ENCODE measurements at regions not wholly inside any gene's neighbourhood (a gene's known extent, or its start where the extent isn't known, plus 50 kb on each side); places are given as distances from the start of the nearest gene placed in this dataset.
A peak's percentile ranks its signal among the peaks of the same experiment; 100 is the strongest.

DNA sequence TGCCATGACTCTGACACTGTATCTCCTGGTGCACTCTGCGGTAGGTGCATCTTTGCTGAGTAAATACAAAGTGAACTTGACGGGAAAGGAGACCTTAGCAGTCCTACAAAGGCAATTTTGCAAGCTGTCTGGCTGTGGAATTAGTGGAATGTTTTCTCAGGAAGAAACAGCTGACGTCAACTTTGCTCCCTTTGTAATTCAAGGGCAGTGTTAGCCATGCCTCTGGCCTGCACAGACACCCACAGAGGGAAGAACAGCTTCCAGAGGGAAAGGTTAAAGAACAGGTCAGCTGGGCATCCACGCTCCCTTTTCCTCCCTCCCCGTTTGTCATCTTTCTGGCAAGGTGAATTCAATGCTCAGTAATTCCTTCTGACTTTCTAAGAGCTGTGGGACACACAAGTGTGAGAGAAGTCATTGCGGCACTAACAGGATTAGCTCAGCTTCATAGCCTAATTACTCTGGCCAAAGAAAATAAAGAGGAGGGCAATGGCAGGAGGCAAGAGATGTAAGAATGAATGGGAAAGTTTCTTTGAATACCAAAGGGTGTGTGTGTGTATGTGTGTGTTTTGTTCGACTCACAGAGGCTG, 476.9 kb upstream of the GOT2 start (continued):
- TF ChIP-seq KAT2B (IDR thresholded peaks at IDR 0.05; ENCODE audit: borderline replicate concordance, low read depth, low read length) (no peak), NKX3-1 (CRISPR knock-in tag; IDR thresholded peaks at IDR 0.05) (no peak), KLF15 (CRISPR knock-in tag; IDR thresholded peaks at IDR 0.05; ENCODE audit: borderline replicate concordance) (no peak), ZNF720 (CRISPR knock-in tag; IDR thresholded peaks at IDR 0.05) (no peak), ZFP36L1 (CRISPR knock-in tag; IDR thresholded peaks at IDR 0.05) (no peak), YY1 (IDR thresholded peaks at IDR 0.05; ENCODE audit: insufficient read depth, insufficient replicate concordance, low read depth, low read length) (no peak), ZNF383 (CRISPR knock-in tag; IDR thresholded peaks at IDR 0.05; ENCODE audit: borderline replicate concordance) (no peak), ZNF44 (CRISPR knock-in tag; IDR thresholded peaks at IDR 0.05) (no peak), KLF13 (CRISPR knock-in tag; IDR thresholded peaks at IDR 0.05) (no peak), ZNF367 (CRISPR knock-in tag; IDR thresholded peaks at IDR 0.05; ENCODE audit: borderline replicate concordance) (no peak), KLF6 (CRISPR knock-in tag; IDR thresholded peaks at IDR 0.05) (no peak), ZNF816 (CRISPR knock-in tag; IDR thresholded peaks at IDR 0.05; ENCODE audit: borderline replicate concordance) (0 out of 2 replicates have a peak, but pooled peaks have one; percentile 22)
- TF ChIP-seq, protein P1, sequence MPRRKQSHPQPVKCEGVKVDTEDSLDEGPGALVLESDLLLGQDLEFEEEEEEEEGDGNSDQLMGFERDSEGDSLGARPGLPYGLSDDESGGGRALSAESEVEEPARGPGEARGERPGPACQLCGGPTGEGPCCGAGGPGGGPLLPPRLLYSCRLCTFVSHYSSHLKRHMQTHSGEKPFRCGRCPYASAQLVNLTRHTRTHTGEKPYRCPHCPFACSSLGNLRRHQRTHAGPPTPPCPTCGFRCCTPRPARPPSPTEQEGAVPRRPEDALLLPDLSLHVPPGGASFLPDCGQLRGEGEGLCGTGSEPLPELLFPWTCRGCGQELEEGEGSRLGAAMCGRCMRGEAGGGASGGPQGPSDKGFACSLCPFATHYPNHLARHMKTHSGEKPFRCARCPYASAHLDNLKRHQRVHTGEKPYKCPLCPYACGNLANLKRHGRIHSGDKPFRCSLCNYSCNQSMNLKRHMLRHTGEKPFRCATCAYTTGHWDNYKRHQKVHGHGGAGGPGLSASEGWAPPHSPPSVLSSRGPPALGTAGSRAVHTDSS (CRISPR knock-in tag; conservative IDR thresholded peaks at IDR 0.05): no peak
- TF ChIP-seq, protein P2, sequence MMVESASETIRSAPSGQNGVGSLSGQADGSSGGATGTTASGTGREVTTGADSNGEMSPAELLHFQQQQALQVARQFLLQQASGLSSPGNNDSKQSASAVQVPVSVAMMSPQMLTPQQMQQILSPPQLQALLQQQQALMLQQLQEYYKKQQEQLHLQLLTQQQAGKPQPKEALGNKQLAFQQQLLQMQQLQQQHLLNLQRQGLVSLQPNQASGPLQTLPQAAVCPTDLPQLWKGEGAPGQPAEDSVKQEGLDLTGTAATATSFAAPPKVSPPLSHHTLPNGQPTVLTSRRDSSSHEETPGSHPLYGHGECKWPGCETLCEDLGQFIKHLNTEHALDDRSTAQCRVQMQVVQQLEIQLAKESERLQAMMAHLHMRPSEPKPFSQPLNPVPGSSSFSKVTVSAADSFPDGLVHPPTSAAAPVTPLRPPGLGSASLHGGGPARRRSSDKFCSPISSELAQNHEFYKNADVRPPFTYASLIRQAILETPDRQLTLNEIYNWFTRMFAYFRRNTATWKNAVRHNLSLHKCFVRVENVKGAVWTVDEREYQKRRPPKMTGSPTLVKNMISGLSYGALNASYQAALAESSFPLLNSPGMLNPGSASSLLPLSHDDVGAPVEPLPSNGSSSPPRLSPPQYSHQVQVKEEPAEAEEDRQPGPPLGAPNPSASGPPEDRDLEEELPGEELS (CRISPR knock-in tag; IDR thresholded peaks at IDR 0.05): peak; percentile 66; the same call in 1 of the 2 replicates
- TF ChIP-seq, protein P3, sequence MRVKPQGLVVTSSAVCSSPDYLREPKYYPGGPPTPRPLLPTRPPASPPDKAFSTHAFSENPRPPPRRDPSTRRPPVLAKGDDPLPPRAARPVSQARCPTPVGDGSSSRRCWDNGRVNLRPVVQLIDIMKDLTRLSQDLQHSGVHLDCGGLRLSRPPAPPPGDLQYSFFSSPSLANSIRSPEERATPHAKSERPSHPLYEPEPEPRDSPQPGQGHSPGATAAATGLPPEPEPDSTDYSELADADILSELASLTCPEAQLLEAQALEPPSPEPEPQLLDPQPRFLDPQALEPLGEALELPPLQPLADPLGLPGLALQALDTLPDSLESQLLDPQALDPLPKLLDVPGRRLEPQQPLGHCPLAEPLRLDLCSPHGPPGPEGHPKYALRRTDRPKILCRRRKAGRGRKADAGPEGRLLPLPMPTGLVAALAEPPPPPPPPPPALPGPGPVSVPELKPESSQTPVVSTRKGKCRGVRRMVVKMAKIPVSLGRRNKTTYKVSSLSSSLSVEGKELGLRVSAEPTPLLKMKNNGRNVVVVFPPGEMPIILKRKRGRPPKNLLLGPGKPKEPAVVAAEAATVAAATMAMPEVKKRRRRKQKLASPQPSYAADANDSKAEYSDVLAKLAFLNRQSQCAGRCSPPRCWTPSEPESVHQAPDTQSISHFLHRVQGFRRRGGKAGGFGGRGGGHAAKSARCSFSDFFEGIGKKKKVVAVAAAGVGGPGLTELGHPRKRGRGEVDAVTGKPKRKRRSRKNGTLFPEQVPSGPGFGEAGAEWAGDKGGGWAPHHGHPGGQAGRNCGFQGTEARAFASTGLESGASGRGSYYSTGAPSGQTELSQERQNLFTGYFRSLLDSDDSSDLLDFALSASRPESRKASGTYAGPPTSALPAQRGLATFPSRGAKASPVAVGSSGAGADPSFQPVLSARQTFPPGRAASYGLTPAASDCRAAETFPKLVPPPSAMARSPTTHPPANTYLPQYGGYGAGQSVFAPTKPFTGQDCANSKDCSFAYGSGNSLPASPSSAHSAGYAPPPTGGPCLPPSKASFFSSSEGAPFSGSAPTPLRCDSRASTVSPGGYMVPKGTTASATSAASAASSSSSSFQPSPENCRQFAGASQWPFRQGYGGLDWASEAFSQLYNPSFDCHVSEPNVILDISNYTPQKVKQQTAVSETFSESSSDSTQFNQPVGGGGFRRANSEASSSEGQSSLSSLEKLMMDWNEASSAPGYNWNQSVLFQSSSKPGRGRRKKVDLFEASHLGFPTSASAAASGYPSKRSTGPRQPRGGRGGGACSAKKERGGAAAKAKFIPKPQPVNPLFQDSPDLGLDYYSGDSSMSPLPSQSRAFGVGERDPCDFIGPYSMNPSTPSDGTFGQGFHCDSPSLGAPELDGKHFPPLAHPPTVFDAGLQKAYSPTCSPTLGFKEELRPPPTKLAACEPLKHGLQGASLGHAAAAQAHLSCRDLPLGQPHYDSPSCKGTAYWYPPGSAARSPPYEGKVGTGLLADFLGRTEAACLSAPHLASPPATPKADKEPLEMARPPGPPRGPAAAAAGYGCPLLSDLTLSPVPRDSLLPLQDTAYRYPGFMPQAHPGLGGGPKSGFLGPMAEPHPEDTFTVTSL (CRISPR knock-in tag; IDR thresholded peaks at IDR 0.05; ENCODE audit: borderline replicate concordance): peak; percentile 69; the same call in 1 of the 2 replicates
- TF ChIP-seq, protein P4, sequence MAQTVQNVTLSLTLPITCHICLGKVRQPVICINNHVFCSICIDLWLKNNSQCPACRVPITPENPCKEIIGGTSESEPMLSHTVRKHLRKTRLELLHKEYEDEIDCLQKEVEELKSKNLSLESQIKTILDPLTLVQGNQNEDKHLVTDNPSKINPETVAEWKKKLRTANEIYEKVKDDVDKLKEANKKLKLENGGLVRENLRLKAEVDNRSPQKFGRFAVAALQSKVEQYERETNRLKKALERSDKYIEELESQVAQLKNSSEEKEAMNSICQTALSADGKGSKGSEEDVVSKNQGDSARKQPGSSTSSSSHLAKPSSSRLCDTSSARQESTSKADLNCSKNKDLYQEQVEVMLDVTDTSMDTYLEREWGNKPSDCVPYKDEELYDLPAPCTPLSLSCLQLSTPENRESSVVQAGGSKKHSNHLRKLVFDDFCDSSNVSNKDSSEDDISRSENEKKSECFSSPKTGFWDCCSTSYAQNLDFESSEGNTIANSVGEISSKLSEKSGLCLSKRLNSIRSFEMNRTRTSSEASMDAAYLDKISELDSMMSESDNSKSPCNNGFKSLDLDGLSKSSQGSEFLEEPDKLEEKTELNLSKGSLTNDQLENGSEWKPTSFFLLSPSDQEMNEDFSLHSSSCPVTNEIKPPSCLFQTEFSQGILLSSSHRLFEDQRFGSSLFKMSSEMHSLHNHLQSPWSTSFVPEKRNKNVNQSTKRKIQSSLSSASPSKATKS (CRISPR knock-in tag; IDR thresholded peaks at IDR 0.05): no peak
- TF ChIP-seq, protein P5, sequence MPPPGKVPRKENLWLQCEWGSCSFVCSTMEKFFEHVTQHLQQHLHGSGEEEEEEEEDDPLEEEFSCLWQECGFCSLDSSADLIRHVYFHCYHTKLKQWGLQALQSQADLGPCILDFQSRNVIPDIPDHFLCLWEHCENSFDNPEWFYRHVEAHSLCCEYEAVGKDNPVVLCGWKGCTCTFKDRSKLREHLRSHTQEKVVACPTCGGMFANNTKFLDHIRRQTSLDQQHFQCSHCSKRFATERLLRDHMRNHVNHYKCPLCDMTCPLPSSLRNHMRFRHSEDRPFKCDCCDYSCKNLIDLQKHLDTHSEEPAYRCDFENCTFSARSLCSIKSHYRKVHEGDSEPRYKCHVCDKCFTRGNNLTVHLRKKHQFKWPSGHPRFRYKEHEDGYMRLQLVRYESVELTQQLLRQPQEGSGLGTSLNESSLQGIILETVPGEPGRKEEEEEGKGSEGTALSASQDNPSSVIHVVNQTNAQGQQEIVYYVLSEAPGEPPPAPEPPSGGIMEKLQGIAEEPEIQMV (CRISPR knock-in tag; IDR thresholded peaks at IDR 0.05; ENCODE audit: low read depth): no peak

Data from HepG2 (cell line).